ENCODE measurements at regions not wholly inside any gene's neighbourhood (a gene's known extent, or its start where the extent isn't known, plus 50 kb on each side); places are given as distances from the start of the nearest gene placed in this dataset.

GRCh38 chrX:137916090-137916746, 350.3 kb downstream of the ZIC3 start:
- TF ChIP-seq CTCF (IDR thresholded peaks at IDR 0.05), result no peak
- TF ChIP-seq POLR2A (IDR thresholded peaks at IDR 0.05), result no peak
